GM21529 (cell line): ENCODE measurements at regions not wholly inside any gene's neighbourhood (a gene's known extent, or its start where the extent isn't known, plus 50 kb on each side); places are given as distances from the start of the nearest gene placed in this dataset.
"Not testable (repeated sequence)": the region's sequence is repeated elsewhere in the genome, so short reads cannot be mapped to it uniquely, and the experiment has no call there.

Source experiments
- ATAC-seq: cut with Tn5 transposase; IDR thresholded peaks from one replicate; pipeline ENCODE4 v1.9.1; 2021; ENCODE audit not compliant: unreplicated experiment

DNA sequence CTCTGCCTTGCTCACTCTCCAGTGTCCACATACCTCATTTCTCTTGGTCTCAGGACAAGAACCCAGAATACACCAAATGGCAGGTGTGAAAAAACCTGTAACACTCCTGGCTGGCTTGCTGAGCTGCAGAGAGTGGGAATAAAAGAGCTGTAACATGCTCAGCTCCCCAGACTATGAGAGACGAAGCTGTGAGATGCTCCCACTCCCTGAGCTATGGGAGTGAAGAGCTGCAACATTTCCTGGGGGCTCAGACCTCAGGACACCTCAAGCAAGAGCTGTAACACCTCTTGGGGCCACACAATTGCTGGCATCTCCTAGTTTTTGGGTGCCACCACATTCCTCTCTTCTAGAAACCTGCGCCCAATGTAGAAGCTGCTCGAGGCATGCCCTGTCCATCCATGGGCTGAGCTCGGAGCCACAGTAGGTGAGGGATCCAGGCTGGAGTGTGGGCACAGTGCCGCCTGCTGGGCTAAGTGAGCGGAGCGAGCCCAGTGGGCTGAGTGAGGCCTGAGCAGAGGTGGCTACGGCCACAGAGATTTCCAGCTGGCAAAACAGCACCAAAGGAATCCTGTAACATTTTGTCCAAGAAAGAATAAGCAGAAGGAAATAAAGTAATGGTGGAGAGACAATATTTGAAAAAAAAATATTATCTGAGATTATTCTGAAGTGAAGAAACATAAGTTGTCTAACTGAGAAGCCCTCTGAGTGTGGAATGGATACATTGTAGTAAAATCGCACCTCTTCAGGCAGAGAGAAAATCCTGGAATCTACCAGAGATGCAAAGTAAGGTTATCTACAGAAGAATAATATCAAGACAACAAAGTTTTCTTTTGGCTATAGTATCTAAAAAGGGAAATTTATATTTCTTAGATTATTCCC, 186.2 kb upstream of the PCDH9 start:
- ATAC-seq, result no peak

DNA sequence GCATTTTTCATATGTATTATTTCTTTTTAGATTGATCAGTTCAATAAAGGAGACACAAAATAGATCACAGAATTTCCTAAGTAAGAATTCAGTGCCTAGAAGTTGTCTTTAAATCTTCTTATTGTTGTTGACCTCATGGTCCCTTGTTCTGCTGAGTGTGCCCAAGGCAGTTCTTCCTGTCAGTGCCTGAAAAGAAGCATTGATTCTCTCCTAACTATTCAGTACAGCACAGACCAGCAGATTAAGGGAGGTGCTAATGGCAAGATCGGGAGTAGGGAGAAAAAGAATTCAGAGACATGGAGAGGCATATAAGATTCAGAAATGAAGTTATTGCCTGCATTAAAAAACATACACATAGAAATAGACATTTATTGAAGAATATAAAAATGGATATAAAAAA, 180.5 kb upstream of the PCDH9 start:
- no peak for ATAC-seq

DNA sequence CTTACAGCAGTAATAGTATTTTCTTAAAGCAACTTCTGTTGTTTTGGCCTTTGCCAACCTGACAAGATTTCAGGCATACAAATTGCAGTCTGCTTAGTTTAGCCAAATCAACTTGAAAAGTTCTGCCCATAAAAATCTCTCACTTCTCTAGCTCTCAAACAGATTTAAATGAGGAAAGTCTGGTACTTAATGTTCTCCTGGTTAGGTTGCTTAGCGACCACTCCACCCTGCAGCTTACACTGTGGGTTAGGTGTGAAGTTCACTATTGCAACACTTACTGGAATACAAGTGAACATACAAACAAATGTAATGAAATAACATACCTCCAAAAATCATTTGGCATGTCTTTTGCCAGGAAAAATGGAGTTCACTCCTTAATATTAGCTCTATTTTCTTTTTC, 178.7 kb upstream of the PCDH9 start:
- no peak for ATAC-seq

DNA sequence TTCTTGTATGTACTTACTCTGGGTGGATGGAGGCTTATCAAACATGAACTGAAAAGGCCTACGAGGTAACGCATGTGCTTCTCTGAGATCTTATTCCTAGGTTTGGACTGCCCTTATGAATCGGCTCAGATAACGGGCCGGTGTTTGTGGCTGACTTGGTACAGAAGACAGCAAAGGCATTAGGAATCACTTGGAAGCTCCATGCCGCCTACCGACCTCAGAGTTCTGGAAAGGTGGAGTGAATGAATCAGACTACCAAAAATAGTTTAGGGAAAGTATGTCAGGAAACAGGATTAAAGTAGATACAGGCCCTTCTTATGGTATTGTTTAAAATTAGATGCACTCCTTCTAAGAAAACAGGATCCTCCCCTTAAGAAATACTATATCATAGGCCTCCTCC, 172.4 kb upstream of the PCDH9 start:
- no peak for ATAC-seq

DNA sequence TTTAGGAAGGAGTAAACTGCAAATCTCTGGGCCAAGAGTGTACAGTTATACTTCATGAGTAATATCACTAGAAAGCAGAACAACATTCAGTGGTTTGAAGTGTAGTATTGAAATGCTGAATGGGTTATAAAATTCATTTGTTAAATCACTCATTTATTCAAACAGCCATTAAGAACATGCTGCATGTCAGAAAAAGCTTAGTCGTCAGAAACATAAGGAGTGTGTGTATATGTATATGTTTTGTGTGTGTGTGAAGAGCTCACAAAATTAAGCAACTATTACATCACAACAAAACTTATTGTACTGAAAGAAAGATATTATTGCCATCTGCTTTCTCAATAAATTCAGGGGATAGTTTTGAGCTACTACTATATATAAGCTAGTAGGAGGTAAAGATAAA, 165.4 kb upstream of the PCDH9 start:
- ATAC-seq, result no peak

DNA sequence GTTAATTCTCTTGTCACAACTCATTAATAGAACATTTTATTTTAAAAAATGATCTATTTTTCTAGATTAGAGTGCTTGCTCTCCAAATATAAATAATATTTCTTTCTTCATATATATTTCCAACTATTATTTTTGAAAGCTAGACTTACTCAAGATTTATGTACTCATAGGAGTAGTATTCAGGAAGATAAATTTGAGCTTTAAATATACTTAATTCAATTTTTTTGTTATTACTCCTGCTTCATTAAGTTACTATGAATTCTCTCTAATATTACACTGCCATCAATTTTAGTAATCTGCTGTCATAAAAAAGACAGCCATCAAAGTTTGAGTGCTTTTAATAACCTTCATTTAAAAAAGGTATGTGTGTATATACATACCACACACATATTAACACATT, 161.9 kb upstream of the PCDH9 start:
- no peak for ATAC-seq

DNA sequence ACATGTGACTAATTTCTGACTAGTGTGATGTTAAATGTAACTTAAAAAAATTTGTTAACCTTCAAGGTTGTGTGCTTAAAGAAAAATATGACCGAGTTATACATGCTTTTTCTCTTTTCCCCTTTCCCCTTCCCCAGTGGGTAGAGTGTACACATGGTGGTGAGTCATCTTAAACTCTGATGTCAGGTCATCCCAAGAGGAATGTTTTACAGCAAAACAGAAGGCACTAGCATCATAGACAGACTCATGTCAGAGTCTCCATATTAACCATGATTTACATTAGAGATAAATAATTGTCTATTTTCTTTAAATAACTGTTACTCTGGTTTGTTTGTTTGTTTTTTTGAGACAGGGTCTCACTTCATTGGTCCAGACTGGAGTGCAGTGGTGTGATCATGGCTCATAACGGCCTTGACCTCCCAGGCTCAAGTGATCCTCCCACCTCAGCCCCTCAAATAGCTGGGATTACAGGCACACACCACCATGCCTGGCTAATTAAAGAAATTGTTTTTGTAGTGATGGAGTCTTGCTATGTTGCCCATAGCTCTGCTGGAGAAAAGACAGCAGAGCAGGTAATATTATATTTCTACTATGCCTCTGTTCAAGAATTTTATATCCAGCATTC, 160.4 kb upstream of the PCDH9 start:
- no peak for ATAC-seq

DNA sequence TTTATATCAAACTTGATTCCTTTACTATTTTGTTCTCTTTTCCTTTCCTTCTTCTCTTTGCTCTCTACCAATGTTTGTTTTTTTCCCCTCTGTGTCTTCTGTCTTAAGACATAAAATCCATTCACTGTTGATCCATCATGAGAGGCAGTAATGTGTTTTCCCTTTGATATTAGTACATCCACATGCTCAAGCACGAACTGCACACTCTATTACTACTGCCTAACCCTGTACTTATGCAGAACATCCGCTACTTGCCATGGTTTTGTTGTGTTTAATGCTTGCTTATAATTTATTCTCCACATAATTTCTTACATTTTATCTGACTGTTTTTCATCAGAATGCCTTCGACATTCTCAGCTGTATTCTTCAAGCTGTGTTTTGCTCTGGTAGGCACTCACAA, 159.0 kb upstream of the PCDH9 start:
- ATAC-seq, result no peak

DNA sequence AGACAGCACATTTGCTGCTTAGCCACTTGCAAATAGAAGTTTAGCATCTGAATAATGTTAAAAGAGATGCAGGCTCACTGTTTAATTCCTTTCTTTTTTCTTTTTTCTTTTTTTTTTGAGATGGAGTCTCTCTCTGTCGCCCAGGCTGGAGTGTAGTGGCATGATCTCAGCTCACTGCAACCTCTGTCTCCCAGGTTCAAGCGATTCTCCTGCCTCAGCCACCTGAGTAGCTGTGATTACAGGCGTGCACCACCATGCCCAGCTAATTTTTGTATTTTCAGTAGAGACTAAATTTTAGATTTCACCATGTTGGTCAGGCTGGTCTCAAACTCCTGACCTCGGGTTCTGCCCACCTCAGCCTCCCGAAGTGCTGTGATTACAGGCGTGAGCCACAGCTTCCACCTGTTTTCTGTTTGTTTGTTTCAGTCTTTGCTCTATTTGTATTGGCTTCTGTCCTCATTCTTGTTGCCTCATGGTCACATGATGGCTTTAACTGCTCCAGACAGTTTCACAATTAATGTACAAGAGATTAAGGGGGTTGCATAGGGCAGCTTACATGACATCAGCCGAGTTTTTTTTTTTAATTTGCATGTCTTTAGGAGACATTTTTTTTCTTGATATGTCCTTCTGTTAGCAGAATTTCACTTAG, 153.1 kb upstream of the PCDH9 start:
- ATAC-seq, result not testable (repeated sequence)

DNA sequence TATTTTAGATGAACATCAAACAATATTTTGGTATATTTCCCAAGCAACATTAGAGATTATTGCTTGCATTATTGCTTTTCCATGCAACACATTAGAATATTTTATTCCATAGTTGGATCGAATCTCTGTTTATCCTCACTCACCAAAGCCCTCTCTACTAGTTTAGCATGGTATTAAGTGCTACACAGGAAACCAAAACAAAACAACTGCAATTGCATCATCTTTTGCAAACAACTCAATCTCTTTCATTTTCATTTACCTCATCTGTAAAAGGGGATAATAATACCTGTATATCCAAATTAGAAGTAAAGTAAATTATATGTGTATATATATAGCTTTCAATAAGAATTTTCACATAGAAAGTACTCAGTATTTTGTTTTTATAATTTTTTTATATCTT, 147.8 kb upstream of the PCDH9 start:
- no peak for ATAC-seq

DNA sequence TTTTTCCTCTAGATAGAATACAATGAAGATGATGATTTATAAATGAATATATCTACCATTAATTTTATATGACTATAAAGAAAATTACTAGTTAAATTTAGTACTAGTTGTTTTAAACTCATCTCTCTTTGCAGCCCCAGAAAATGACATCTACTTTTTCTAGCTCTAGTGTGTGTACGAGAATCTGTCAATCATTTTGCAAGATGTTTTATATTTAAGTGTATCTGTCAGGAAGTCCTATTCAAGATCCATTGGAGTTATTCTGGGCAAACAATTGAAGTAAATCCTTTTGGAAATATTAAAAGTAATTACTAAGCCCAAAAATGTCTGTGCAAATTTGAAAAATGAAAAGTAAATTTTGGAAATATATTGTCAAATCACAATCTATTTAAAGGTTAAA, 144.3 kb upstream of the PCDH9 start:
- ATAC-seq, result no peak

DNA sequence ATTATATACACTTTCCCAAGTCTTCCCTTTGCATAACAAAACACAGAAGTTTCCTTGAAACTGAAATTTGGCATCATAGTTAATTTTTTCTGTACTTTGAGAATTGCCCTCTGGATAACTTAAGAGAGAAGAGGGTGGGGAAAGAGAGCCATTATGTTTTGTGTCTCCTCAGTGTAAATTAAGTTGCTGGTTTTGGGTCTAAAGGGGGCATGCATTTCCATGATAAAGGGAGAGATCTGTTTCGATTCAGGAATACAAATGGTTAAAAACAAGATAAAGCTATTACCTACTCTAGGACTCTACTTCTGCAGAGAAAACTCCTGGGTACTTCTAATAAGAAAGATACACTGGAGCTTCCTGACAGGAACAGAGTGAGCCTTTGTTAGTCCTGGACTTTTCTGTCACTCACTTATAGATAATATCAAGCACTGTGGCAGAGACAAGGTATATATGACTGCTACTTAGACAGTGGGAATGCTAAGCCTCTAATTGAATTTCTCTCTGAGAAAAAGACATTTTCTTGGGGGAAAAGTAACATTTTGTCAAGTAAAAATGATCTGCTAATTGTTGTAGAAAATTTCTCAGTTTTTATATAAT, 142.8 kb upstream of the PCDH9 start:
- no peak for ATAC-seq

DNA sequence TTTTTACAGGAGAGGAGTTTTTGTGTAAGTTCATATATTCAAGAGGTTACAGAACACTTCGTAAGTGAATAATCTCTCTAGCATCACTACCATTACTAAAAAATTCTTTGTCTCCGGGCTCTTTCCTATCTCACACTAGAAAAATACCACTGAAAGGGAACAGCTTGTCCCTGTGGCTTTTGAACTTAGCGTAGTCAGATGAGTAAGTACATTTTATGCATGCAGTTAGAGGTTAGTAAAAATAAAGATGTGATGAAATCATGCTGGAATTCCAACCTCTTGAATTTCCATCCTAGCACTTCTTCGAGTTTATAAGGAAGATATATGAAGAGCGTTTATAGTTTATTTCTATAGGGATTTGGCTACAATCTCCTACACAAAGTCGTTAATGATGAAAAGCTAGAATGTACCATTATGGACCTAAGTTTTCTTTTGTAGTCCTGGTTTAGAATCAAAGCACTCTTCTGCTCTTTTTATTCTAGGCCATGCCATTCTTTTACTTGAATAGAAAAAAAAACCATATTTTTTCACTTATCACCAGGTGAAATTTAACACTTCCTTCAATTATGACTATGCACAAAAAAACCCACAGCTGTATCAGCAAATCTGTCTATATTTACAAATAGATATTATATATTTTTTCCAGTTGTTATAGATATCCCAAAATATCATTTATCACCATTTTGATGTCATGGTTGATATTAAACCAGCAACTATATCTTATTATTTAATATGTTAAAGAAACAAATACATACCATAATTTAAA, 139.9 kb upstream of the PCDH9 start:
- no peak for ATAC-seq

DNA sequence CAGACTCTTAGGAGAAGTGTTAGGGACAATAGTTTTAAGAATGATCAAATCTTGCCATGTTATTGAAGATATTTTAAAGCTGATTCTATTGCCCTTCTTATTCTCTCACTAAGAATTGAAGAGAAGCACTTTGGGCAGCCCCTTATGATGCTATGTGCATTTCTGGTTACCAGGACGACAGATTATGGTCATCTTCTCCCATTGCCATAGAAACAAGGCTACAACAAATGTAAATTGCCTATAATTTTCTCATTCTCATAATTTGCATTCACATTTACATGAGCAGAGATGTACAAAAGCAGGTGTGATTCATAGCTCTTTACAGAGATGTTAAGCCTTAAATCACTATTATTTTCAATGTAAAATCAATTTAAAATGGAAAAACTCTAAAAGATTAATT, 137.3 kb upstream of the PCDH9 start:
- no peak for ATAC-seq

DNA sequence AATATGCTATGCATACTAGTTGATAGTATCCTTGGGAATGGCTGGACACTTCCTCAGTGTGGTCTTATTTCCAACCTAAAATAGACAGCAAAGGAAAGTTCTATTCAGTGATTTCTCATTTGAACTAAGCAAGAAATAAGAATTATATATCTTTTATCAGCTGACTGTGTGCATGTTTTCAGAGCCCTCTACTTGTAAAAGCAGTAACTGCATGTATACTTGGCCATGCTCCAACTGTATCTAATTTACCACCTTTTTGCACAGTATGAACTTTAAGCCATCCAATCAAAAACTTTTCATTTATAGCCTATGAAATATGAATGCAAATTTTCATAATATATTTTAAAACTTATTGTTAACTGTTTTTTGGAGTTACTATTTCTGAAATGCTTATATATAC, 136.4 kb upstream of the PCDH9 start:
- no peak for ATAC-seq

DNA sequence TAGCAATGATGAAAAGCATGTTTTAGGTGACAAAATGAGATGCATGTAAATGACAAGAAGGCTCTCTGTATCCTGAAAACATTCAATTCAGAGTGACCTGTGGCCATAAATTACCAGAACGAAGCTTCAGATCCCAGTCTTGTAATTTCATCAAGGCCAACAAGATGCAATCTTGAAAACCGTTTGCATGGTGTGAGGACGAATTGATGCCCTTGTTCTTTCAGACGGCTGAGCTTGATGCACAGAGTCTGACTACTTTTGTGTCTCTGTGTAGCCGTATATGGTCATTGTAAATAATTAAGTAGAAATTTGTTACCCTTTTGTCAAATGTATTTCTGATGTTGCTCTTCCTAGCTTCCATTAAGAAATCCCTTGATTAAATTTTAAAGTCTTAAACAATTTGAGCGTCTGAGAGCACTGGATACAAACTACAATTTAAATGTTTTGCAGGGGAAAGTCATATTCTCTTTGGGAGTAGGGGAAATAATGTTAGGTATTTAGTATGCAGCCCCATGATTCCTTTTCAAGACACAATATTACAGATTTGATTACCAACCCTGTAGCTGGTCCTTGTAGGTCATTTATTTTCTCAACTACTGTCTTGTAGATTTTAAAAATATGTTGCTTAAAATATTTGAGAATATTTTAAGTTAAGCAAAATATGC, 125.8 kb upstream of the PCDH9 start:
- no peak for ATAC-seq

DNA sequence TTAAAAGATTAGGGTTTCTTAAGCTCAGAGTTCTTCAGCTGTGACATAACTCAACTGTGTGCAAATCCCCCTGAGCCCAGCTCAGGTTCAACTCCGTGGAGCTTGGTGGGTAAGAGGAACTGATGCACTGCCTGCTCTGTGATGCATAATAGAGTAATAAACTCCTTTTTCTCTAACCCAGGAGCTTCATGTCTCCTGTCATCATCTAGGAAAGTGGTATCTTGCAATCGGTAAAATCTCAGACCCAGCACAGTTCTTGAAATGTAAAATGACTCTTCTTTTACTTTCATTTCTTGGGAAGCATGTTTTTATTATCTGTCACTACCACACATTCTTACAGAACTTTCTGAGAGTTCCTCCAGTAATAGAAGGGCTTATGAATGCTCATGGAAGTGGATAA, 123.8 kb upstream of the PCDH9 start:
- ATAC-seq, result no peak

DNA sequence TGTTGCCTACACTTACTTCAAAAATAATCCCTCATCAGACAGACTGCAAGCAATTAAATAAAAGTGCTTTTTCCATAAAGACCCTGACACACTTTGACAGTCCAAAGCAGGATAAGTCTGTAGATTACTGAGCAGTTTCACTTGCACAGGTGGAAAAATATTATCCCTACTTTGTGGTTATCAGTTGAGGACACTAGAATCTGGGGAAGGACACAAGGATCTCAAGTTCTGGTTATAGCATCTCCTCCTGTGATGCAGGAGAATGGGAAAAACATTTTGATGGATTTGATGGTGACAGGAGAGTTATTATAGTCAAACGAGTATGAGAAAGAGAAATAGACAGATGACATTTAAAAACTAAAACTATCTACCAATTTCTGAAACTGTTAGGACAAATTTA, 122.9 kb upstream of the PCDH9 start:
- no peak for ATAC-seq

DNA sequence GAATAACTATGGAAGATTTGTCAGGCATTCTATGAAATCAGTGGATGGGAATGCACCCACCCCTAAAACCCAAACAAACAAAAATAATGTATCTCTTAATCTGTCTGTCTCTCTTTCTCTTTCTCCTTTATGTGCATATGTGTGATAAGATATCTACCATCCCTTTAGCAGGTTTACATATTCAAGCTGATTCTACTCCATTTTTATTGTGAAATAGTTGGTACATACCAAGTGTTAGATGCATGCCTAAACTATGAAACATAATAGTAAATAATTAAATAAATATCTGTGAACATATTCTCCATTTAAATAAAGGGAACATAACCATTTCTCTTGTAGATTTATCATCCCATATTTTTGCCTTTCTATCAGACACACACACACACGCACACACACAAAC, 121.8 kb upstream of the PCDH9 start:
- ATAC-seq, result no peak

DNA sequence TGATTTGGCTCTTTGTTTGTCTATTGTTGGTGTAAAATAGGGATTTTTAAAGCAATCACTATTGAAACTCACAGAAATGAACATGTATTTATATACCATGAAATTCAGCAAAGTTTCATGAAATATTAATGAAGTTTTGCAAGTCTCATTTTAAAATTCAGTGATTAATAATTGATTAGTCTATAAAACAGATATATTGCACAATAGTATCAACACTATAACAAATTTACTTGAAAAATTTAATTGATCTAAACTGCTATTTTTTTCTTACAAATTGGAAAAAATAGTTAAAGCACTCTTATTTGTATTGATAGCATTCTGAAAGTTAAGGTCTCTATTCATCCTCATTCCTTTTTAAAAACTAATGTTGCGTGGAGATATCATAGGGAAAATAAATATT, 121.0 kb upstream of the PCDH9 start:
- ATAC-seq, result no peak

DNA sequence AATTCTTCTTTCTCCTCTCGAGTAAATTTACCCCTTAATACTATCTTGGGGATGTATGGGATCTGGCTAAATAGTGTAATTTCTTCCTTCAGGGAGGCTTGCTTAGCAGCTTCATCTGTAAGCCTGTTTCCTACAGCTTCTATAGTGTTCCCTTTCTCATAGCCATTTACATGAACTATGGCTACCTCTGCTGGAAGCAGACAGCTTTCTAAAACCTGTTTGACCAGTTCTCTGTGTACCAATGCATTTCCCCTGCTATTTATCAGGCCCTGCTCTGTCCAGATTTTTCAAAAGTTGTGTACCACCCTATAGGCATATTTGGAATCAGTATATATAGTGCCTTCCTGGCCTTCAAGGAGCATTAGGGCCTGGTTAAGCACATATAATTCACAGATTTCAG, 113.6 kb upstream of the PCDH9 start:
- ATAC-seq, result no peak
